VCaP (cell line): ENCODE measurements at regions not wholly inside any gene's neighbourhood (a gene's known extent, or its start where the extent isn't known, plus 50 kb on each side); places are given as distances from the start of the nearest gene placed in this dataset.

Source experiments
- H3K27ac ChIP-seq: fragments of 450-650 bp; 2 replicates; pipeline ENCODE4 v1.5.1; 2017
- CTCF ChIP-seq: fragments of 450-650 bp; conservative IDR thresholded peaks from 2 replicates; pipeline ENCODE4 v1.5.1; 2017; ENCODE audit warnings: mild to moderate bottlenecking, moderate library complexity

DNA sequence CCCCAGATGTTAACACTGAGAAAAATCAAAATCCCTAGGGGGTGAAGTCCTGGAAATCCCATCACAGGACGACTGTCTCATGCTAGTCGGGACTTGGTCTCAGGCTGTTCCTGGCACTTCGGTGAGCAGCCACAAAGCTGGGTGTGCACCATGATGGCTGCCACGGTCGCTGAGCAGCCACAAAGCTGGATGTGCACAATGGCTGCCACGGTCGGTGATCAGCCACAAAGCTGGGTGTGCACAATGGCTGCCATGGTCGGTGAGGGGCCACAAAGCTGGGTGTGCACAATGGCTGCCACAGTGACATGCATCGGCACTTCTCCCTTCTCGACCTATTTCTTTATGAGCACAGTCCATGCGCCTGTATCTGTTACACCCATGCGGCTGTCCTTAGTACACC is 505.1 kb downstream of the TCERG1L start:
- no peak for TF ChIP-seq CTCF

DNA sequence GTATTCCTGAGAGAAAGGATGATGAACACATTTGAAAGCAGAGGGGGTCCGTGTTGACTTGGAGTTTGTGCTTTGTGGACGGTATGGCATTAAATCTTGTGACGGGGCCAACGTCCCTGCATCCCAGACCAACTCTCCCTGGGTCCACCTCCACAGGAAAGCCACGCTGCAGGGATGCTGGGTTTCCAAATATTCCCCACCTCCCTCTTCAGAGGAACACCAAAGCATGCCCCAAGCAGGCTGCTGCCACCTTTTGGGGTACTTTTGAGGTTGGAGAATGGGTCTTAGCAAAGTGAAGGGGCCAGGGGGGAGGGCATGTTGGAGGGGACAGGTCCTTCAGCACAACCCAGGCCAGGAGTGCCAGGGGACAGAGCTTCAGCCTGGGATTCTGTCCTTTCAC is 504.4 kb downstream of the TCERG1L start:
- TF ChIP-seq CTCF, result no peak
- no peak overlapping the region for H3K27ac ChIP-seq

More for the DNA sequence above, 505.1 kb downstream of the TCERG1L start:
- H3K27ac ChIP-seq, result no peak overlapping the region

DNA sequence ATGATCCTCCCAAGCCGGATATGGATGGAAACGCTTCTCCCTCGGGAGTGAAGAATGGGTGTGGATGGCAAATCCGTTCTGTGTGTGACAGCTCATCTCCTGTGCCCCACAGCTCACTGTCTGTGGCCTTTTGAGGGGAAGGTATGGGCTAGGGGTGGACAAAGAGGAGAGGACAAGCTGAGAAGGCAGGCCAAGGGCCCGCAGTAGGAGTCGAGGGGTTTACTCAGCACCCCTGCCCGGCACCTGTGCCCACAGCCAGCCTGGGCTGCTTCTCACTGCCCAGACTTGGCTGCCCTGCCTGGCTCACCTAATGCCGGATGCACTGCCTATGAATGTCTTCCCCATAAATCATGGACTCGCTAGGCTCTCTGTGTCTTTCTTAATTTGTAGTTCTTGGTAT is 503.8 kb downstream of the TCERG1L start:
- TF ChIP-seq CTCF, result no peak
- no peak overlapping the region for H3K27ac ChIP-seq

DNA sequence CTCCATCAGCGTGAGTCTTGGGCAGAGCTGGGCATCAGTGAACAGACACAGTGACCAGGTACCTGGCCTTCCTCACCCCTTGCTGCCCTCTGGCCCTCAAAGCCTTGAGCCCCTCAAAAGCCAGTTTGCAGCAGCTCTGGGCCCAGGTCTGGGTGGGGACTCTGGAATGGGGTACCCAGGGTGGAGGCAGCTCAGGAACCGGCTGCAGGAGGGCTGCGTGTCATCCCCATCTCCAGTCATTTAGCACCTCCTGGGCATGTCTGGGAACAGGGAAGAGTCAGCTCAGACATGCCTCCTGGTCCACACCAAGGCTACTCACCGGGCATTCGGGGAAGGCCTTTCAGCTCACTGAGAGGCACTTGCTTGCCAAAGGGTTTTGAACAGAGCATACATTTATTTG is 503.3 kb downstream of the TCERG1L start:
- no peak for TF ChIP-seq CTCF
- no peak overlapping the region for H3K27ac ChIP-seq

DNA sequence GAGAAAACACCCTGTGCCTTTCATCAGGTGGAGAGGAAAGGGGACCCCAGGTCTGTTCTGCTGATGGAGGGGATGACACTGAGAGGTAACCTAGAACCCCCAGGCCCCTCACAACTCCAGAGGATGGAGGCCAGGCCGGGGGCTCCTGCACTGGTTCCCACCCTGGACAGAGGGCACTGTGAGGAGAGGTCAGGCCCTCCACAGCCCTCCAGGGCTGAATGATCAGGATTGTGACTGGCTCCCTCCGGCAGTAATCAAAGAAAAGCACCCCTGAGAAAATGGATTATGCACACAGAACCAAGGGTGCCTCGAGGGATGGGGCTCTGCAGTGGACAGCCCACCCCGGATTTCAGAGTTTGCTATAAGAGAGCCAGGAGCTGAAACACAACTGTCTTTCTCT is 502.8 kb downstream of the TCERG1L start:
- TF ChIP-seq CTCF, result no peak
- H3K27ac ChIP-seq, result no peak overlapping the region

DNA sequence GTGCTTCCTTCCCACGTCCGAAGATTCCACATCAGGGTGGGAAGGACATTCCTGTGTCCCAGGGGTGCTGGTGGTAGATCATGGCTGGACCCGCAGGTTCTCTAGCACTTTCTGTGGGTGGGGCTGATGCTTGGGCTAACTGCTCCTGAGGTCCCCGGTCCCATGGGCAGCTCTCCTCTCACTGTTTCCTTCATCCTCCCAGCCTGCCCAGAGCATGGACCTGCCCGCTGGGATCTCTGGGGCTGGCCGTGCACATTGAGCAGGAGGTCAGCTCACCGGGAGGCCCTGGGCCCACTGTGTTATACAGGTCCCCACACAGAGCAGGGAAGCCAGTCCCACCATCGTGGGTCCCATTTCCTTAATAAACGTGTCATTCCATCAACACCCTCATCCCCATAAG is 502.3 kb downstream of the TCERG1L start:
- H3K27ac ChIP-seq, result no peak overlapping the region
- no peak for TF ChIP-seq CTCF

GRCh38 chr10:130809761-130810515 is 501.6 kb downstream of the TCERG1L start:
- TF ChIP-seq CTCF, result no peak
- H3K27ac ChIP-seq, result no peak overlapping the region
